Fibroblast of mammary gland (primary cell): ENCODE measurements at regions not wholly inside any gene's neighbourhood (a gene's known extent, or its start where the extent isn't known, plus 50 kb on each side); places are given as distances from the start of the nearest gene placed in this dataset.

Source experiments
- DNase-seq: peaks from one replicate; pipeline ENCODE4 v3.0.0-alpha.2; 2010; ENCODE audit warnings: low read depth
- H3K4me3 ChIP-seq: 2 replicates; pipeline ENCODE4 v1.5.1; 2011; ENCODE audit warnings: low read depth, mild to moderate bottlenecking, low read length, moderate library complexity; ENCODE audit not compliant: control insufficient read depth
- TF ChIP-seq, protein P1 (sequence below): conservative IDR thresholded peaks from 2 replicates; pipeline ENCODE4 v1.5.1; 2011; ENCODE audit warnings: low read depth, low read length, inconsistent platforms; ENCODE audit not compliant: control insufficient read depth, insufficient read depth

DNA sequence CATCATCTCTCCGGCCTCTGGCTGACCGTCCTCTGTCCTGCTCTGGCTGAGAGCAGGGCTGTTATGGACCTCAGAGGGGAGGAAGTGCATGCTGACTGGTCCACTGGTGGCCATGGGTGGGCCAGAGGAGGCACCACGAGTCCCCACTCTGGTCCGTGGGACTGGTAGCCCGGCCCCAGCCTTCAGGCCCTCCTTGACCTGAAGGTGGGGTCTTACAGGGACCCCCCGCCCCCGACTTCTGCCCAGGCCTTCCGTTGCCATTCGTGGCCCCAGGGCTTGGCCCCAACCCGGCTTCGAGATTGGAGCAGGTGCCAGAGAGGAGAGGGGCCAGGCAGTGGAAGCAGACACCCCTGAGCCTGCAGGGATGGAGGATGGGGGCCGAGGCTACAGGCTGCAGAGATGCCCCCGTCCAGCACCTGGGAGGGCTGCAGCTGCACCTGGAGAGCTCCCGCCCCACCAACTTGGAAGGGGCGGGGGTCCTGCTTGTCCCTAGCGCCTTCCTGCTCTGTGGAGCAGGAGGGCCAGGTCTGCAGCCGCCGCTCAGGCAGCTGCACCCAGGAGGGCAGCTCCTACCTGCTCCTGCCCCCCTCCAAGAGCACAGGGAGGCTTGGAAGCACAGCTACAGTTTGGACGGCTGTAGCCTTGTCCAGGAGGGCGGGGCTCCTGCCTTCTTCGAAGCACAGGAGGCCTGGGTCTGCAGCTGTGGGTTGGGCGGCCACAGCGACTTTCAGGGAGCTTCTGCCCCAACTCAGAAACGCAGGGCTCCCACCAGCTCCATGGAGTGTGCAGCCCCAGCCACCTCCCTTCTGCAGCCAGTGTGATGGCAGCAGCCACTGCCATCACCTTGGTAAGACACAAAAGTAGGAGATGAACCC, 142.5 kb downstream of the KLF13 start:
- TF ChIP-seq, protein P1, sequence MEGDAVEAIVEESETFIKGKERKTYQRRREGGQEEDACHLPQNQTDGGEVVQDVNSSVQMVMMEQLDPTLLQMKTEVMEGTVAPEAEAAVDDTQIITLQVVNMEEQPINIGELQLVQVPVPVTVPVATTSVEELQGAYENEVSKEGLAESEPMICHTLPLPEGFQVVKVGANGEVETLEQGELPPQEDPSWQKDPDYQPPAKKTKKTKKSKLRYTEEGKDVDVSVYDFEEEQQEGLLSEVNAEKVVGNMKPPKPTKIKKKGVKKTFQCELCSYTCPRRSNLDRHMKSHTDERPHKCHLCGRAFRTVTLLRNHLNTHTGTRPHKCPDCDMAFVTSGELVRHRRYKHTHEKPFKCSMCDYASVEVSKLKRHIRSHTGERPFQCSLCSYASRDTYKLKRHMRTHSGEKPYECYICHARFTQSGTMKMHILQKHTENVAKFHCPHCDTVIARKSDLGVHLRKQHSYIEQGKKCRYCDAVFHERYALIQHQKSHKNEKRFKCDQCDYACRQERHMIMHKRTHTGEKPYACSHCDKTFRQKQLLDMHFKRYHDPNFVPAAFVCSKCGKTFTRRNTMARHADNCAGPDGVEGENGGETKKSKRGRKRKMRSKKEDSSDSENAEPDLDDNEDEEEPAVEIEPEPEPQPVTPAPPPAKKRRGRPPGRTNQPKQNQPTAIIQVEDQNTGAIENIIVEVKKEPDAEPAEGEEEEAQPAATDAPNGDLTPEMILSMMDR: no peak
- DNase-seq: no peak
- H3K4me3 ChIP-seq: no peak overlapping the region

DNA sequence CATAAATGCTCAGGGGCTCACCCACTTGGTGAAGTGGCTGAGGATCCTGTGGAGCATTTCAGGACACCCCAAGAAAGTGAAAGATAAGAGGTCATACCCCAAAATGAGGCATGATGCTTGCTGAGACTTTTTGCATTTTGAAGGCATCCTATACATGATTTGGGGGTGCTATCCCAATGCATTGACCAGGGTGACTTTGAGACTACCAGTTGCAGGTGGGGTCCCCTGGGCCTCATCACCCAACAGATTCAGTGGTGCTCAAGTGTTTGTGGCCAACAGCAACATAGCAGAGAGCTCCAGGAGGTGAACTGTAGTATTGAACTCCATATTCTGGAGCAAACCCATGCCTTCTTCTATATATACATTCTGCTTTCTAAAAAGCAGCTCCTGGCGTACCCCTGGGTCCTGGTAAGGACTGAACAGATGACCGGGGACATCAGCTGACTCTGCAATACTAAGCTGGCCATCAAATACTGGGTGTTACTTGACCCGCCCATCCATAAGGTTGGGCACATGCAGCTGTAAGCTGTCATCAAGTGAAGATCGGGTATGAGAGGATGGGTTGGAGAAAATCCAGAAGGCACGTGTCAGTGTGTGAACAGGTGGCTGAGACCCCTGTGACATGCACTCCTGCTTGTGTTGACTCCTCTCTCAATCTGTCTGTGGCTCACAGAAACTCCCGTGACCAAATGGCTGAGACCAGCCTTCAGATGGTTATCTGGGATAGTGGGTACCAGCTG, 143.3 kb downstream of the KLF13 start:
- no peak overlapping the region for H3K4me3 ChIP-seq
- TF ChIP-seq, protein P1: no peak
- no peak for DNase-seq

DNA sequence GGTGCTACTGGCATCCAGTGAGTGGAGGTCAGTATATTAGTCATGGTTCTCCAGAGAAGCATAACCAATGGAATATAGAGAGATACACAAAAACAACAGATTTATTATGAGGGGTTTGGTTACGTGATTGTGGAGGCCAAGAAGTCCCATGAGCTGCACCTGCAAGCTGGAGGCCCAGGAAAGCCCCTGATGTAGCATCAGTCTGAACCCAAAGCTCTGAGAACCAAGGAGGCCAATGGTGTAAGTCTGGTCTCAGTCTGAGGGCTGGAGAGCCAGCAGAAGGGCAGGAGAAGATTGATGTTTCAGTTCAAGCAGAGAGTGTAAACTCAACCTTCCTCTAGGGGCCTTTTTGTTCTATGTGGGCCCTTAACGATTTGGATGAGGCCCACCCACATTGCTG, 144.1 kb downstream of the KLF13 start:
- DNase-seq: no peak
- TF ChIP-seq, protein P1: no peak
- H3K4me3 ChIP-seq: no peak overlapping the region

DNA sequence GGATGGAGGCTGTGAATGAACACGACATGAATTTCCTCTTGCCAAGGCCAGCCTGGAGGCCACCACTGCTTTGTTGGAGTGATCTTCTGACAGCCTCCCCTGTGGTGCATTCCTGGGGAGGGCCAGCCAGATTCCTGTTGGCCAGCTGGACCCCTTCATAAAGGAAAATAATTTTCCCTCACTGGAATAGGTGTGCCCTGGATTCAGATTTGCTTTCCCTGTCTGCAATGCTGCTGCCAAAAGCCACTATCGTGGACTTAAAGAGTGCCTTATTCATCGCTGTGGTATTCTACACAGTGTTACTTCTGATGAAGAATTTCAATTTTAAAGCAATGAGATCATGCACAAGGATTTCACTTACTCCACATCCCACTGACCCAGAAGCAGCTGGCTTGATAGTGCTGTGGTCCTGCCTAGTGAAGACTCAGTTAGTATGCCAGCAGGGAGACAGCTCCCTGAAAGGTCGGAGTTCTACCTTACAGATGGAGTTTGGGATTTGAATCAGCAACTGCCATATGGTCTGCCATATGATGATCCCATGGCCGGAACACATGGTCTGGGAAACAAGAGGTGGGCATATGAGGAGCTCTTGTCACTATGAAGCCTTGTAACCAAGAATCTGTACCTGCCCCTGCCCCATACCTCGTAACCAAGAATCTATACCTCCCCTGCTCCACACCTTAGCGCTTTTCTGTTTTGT, 145.2 kb downstream of the KLF13 start:
- TF ChIP-seq, protein P1: no peak
- no peak overlapping the region for H3K4me3 ChIP-seq
- DNase-seq: peak; percentile 85

DNA sequence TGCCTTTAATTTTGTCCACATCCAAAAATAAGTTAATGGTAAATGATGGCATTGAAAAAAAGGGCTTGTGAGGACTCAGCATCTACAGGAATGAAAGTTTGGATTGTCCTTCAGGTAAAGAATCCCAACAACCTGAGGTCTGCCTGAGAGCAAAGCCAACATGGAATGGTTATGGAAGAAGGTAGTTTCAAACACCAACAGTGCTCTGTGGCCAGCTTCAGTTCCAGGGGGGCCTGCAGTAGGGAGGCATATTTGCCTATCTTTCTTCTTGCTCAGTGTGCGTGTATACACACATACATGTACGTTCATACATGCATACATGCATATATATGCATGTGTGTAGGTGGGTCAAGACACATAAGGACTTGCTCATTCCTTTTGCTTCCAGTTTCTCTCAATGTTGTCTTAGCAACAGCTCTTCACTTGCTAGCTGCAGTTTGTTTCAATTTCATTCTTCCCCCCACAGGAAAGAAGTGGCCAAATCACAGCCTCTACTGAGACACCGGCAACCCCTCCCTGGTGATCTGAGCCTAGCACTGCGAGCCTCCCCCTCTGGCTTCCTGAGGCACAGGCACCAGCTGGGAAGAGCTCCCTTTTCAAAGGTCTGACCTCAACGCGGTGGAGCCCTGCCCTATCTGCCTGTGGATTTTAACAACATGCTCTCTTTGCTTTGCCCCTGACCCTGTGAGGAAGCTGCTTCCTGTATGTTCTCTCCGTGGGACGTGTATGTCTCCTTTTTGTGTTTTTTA, 146.2 kb downstream of the KLF13 start:
- H3K4me3 ChIP-seq: no peak overlapping the region
- TF ChIP-seq, protein P1: no peak
- DNase-seq: peak; percentile 35

DNA sequence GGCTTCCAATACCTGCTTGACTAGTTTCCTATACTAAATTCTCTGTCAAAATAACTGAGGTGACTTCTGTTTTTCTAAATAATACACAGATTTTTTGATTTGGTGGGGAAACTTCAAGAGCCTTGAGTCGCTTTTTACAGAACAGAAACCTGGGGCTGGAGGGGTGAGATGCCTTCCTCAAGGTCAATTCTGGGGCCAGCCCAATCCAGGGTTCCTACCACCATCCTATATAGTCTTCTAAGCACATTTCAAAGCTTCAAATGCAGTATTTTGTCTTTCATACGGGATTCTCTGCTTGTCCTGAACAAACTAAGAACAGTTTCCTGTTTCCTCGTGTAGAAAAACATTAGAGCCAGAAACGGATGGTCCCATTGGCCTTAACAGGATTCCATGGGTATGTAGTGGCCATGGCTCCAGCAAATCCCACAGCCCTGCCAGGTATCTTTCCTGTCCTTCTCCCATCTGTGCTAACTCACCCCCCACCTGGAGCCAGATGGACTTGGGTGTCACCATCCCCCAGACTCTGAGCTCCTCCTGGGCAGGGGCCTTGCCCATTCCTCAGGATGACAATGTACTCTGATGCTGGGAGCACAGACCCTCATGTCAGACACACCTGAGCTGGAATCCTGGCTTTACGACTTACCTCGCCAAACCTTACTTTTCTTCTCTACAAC, 146.9 kb downstream of the KLF13 start:
- no peak overlapping the region for H3K4me3 ChIP-seq
- no peak for DNase-seq
- TF ChIP-seq, protein P1: no peak
